ENCODE measurements at regions not wholly inside any gene's neighbourhood (a gene's known extent, or its start where the extent isn't known, plus 50 kb on each side); places are given as distances from the start of the nearest gene placed in this dataset.

- TF ChIP-seq RARB (CRISPR knock-in tag; IDR thresholded peaks at IDR 0.05) (no peak), ZFP3 (CRISPR knock-in tag; IDR thresholded peaks at IDR 0.05) (no peak), POU6F1 (CRISPR knock-in tag; IDR thresholded peaks at IDR 0.05; ENCODE audit: borderline replicate concordance, low read depth) (no peak), SNAI2 (CRISPR knock-in tag; IDR thresholded peaks at IDR 0.05) (no peak), TCF4 (CRISPR knock-in tag; IDR thresholded peaks at IDR 0.05; ENCODE audit: borderline replicate concordance) (no peak), GLIS3 (CRISPR knock-in tag; IDR thresholded peaks at IDR 0.05) (no peak), ZFP30 (CRISPR knock-in tag; IDR thresholded peaks at IDR 0.05) (no peak)
Observed at GRCh38 chr9:129561594-129562281, 59.2 kb downstream of the C9orf50 start.

Measured in SK-N-SH treated with all-trans-retinoic acid at 6 μM for 48 hours (cell line).